H54 (cell line): ENCODE measurements at regions not wholly inside any gene's neighbourhood (a gene's known extent, or its start where the extent isn't known, plus 50 kb on each side); places are given as distances from the start of the nearest gene placed in this dataset.

Experiments
- DNase-seq: peaks from one replicate; pipeline ENCODE4 v3.0.0; 2011; ENCODE audit warnings: low spot score, mixed read lengths; ENCODE audit not compliant: insufficient read length
- FAIRE-seq: peaks from 3 replicates; lab custom pipeline; 2011; peaks lifted over from hg19 to GRCh38; lab: Jason Lieb, UNC
- POLR2A ChIP-seq: IDR thresholded peaks from 2 replicates; pipeline ENCODE4 v1.6.1; 2011; ENCODE audit warnings: low read depth, mild to moderate bottlenecking, low read length

DNA sequence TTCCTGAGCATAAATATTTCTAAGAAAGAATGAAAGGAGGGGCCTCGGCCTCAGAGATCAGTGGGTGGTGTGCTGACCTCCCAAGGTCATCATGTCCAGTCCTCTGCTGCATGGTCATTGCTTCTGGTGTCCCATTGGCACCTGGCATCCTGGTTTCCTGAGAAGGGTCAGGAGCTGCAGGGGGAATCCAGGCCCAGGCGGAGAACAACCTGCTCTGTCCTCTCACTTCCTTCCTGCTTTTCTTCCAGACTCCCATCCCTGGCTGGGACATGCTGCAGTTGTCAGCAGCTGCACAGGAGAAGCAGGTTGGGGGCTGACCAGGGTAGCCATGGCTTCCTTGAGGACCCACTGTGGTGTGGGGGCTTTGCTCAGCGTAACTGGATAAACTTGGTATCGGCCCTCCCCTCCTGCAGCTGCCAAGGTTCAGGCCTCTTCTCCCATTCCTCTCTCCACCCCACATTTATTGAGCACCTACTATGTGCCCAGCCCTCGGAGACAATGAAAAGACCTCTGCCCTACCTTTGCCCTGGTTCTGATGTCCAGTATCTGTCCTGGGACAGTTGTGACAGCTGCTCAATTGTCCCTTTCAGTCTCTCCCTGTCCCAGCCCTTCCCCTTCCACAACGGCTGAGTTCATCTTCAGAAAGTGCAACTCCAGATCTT, 155.2 kb downstream of the CEBPB start:
- no peak for FAIRE-seq
- no peak for DNase-seq
- no peak for TF ChIP-seq POLR2A

DNA sequence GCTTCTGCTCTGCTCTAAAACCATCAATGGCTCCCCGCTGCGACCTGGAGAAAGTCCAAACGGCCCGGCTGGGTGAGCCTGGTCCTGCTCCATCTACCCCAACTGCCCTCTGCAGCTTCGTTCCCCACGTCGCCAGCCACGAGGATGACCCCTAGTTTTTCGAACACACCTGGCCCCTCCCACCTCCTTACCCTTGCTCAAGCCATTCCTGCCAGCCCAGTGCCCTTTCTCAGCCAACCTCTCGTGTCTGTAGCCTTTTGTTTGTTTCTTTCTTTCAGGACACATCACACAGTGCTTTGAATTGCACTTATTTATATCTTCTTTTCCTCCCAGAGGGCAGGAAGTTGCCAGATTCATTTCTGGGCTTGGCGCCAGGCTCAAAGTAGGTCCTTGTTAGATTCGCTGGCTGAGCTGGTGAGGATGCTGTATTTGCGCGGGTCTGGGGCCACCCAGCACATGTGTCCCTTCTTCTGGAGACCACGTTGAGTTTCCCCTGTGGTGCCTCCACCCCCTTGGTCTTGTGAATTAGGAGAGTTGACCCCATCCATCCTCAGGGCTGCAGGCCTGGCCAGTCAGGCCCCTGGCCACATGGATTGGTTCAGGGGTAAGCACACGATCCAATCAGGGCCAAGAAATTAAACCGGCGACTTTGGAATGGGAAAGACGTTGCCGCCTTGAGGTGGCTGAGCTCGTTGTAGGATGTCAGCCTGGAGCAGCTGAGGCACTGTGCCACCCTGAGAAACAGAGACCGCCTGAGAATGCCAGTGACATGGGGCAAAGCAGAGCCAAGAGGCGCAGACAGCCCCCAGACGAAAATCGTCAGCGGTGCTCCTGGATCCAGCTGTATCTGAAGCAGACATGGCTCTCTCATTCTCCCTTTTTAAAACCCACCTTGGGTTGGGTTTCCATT, 156.0 kb downstream of the CEBPB start:
- DNase-seq (peak; percentile 49), FAIRE-seq (no peak)
- no peak for TF ChIP-seq POLR2A

DNA sequence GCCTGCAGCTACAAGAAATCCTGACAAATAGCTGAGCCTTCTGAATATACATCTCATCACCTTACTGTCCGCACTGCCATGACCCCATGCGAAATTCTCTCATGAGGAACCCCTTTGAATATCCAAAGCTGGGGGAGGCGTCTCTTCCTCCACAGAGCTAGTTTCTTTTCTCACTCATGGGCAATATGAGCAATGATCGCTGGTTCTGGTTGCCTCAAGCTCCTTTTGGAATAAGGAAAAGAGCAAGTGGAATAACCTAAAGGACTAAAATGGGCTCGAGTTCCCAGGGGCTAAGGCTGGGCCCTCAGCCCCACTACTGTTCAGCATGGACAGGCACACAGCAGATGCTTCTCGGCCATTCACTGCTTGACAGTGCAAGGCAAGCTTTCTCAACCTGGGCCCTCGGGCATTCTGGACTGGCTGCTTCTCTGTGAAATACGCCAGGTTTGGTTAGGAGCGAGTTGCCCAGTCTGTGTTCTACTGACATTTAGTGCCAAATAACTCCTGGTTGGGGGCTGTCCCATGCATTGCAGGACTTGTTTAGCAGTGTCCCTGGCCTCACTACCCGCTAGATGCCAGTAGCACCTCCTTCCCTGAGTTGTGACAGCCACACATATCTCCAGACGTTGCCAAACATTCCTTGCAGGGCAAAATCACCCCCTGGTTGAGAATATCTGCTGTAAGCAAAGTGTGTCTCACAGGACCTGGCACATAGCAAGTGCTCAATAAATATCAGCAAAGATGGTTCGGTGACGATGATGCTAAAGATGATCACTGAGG, 156.8 kb downstream of the CEBPB start:
- FAIRE-seq = no peak
- TF ChIP-seq POLR2A = no peak
- DNase-seq = no peak

DNA sequence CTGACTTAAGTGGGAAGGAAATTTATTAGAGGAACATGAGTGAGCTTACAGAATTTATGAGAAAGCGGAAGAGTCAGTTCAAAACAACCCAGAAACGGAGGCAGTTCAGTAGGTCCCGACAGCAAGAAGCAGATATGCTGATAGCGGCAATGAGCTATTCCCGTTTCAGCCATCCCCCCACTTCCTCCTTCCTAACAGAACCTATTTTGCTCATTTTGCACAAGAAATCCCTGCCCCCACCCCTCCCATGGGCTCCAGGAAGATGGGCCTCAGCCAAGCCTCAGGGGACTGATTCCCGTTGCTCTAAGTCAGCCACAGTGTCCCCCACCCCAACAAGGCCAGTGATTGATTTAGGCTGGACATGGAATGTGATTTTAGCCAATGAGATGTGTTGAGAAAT, 157.5 kb downstream of the CEBPB start:
- no peak for DNase-seq
- TF ChIP-seq POLR2A = no peak
- no peak for FAIRE-seq

DNA sequence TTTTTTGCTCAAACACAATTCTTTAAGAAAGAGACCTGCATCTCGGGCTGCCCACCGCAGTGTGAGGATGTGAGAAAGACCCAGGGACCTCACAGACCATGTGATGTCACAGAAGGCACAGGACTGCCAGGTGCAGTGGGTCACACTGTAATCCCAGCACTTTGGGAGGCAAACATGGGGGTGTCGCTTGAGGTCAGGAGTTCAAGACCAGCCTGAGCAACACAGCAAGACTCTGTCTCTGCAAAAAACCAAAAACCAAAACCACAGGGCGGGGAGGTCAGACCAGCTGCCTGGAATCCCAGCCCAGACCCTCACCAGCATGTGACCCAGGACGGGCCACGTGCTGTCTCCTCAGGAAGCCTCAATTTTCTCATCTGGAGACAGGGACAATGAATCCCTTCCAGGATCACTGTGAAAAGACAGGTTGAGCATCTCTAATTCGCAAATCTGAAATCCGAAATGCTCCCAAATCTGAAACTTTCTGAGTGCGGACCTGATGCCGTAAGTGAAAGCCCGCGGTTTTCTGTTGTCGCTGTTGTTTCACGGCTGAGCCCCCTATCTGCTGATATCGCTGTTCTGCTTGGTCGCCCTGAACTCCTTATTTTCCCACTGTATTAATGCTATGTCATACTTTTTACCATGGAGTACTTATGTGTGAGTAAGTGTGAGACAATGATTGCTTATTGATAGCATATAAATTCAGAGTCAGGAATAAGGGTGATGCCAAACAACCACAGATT, 159.5 kb upstream of the PTPN1 start:
- FAIRE-seq = no peak

DNA sequence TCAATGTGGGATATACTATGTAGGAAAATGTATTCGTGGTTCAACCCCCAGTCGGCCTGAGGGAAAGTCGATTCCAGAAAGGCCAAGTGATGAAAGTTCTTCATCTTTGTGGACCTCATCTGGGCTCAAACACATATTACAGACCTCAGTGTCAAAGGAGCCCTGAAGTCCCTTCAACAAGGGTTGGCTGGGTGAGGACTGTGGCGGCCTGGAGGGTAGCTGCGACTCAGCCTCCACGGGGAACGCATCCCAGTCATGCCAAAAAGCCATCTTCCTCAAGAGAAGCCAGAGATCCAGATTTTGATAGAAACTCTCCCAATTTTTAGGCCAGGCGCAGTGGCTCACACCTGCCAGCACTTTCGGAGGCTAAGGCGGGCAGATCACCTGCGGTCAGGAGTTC, 158.6 kb upstream of the PTPN1 start:
- TF ChIP-seq POLR2A = no peak
- DNase-seq (no peak), FAIRE-seq (no peak)

More for the DNA sequence above, 159.5 kb upstream of the PTPN1 start:
- no peak for DNase-seq
- TF ChIP-seq POLR2A = no peak

DNA sequence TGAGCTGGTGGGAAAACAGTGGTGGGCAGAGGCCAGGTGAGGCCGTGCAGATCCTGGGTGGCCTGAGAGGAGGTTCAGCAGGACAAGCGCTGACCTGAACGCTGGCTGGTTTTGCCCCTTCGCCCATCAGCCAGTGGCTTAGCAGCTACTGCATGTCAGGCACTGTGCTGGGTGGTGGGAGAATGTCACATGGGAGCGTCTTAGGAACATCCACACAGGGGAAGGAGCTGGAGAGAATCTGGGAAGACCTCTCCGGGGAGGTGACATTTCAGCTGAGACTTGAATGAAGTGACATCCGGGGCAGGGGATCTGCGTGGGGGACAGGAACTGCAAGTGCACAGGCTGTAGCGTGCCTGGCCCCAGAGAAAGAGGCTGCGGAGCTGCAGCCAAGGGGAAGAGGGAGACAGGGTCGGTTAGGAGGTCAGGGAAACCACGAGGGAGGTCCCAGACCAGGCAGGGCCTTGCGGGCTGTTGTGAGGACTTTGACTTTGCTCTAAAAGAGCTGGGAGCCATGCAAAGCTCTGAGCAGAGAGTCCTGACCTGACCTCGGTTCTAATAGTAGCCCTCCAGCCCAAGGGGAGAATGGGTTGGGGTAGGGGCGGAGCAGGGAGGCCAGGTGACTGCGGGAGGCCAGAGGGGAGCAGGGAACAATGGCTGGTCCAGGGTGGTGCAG, 156.8 kb upstream of the PTPN1 start:
- TF ChIP-seq POLR2A = no peak
- FAIRE-seq (no peak), DNase-seq (no peak)

DNA sequence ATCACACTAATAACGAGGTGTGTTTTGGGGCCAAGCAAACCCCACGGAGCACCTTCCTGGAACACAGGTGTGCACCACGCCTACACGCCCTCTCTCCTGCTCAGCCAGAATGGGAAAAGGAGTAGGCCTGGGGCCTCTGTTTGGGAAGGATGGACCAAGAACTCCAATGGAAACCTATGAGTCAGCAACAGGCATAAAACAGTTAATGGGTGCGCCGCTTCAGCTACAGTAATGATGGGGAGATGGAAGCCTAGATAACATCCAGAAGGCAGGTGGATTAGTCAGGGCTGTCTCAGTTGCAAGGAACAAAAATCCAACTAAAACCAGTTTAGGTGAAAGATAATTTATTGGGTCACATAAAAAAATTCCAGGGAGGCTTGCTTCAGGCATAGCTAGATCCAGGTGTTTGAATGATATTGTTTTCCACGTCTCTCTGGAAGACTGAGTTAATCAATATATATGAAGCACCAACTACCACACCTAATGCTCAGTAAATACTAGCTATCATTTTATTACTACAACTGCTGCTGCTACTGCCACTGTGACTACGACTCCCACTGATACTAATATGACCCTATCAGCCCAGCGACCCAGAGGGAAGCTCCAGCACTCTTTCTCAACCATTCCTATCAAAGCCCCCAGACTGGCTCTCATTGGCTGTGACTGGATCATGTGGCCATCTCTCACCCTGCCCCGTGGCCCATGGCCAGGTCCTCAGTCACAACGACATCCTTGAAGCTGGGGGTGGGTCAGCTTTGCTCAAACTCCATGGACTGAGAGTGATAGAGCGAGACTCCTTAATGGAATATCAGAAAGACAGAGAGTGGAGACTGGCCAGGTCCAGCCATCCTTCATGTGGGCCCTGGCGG, 155.2 kb upstream of the PTPN1 start:
- FAIRE-seq (no peak), DNase-seq (no peak)
- no peak for TF ChIP-seq POLR2A

DNA sequence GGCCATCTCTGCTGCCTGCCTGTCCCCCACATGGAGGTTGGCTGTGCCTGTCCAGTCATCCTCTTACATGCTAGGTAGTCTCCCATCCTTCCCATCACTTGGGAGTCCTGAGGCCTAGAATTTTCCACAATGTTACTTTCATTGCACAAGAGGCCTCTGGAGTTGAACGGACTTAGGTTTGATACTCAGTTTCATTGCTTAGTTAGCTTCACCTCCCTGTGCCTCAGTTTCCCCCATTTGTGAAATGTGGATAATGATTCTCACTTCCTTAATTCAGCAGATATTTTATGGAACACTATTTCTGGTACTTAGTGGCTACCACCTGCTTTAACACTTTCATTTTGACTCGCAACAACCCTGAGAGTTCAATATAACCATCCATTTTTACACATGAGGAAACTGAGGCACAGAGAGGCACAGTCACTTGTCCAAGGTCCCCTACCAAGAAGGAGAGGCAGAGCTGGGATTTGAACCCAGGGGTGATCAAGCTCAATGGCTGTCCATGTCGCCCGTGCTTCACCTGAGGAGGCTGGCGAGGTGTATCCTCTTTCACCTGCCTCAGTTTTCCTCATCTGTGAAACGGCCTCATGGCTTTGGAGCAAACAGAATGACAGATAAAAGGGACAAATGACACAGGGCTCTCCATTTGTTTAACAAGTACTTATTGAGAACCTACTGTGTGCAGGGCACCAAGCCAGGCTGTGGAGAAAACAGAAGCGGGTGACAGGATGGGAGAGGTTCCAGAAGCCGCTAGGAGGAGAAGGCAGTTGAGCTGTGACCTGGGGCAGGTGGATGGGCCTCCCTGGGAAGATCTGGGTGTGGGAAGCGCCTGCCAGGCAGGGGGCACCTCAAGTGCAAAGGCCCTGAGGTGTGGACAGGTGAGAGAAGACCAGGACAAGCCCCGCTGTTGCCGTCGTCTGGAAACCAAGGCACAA, 154.3 kb upstream of the PTPN1 start:
- no peak for FAIRE-seq
- TF ChIP-seq POLR2A = no peak
- DNase-seq = no peak

DNA sequence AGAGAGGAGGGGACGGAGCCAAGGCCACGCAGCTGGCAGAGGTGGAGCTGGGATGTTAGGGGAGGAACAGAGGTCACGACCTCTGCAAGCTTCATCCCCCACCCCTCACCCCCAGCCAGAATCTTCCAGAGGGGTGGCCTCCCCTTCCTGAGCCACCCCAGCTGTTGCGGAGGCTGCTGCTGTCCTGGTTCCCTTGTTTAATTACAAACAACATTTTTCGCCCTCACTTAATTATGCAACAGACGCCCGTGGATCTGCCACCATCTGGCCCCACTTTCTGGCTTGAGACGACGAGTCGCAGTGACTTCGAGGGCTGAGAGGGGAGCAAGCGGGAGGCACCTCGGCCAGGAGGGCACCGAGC, 153.7 kb upstream of the PTPN1 start:
- TF ChIP-seq POLR2A = no peak
- no peak for FAIRE-seq
- DNase-seq = no peak

DNA sequence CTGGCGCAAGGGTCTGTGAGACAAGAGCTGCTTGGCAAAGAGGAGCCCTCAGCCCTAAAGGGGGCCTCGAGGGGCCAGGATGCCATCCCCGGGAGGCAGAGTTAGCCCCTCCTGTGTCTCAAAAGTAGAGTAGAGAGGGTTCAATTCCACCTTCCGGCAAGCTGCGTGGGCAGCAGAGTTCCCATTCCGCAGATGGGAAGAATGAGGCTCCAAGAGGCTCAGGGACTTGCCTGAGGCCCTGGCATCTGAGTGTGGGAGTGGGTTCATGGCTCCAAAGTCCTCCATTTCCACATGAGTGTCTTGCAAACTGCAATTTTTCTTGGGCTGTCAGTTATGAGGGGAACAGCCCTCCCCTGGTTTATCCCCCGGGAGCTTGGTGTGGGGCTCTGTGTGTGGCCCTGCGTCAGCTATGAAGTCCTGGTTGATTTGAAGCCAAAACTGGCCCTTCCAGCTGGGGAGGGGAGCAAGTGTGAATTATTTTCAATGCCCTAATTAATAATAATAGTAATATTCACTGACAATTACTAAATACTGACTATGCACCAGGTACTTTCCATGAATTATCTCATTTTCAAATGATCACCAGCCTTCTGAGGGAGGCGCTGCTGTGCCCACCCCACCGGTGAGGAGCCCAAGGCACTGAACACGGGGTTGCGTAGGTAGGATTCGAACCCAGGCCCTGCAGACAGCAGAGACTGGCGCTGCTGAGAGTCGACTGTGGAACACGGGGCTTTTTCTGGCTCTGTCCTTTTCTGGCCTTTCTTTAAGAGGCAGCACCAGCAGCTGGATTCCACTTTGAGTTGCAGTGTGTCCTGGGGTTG, 153.0 kb upstream of the PTPN1 start:
- TF ChIP-seq POLR2A = no peak
- DNase-seq (no peak), FAIRE-seq (no peak)
